Epidermal melanocyte (primary cell): ENCODE measurements at regions not wholly inside any gene's neighbourhood (a gene's known extent, or its start where the extent isn't known, plus 50 kb on each side); places are given as distances from the start of the nearest gene placed in this dataset.
"Not testable (repeated sequence)": the region's sequence is repeated elsewhere in the genome, so short reads cannot be mapped to it uniquely, and the experiment has no call there.

Experiments
- DNase-seq: peaks from one replicate; pipeline ENCODE4 v3.0.0; 2011; ENCODE audit warnings: low spot score; ENCODE audit not compliant: insufficient read length

- no peak for DNase-seq
These were observed 81.2 kb downstream of the TMEM18 start for GRCh38 chr2:595831-596592.

- no peak for DNase-seq
These were observed 81.9 kb downstream of the TMEM18 start for GRCh38 chr2:595141-595815.

GRCh38 chr2:594297-594949, 82.8 kb downstream of the TMEM18 start:
- DNase-seq = no peak

GRCh38 chr2:593356-594026, 83.7 kb downstream of the TMEM18 start:
- DNase-seq = no peak

- no peak for DNase-seq
These were observed 84.5 kb downstream of the TMEM18 start for GRCh38 chr2:592737-593136.

- no peak for DNase-seq
These were observed 86.7 kb downstream of the TMEM18 start for GRCh38 chr2:590214-591175.

- DNase-seq = no peak
These were observed 87.7 kb downstream of the TMEM18 start for GRCh38 chr2:589281-590130.

- DNase-seq = no peak
These were observed 89.0 kb downstream of the TMEM18 start for GRCh38 chr2:588074-588645.

GRCh38 chr2:587087-587960, 89.9 kb downstream of the TMEM18 start:
- no peak for DNase-seq

- DNase-seq = no peak
These were observed 90.5 kb downstream of the TMEM18 start for GRCh38 chr2:586641-587076.

- no peak for DNase-seq
These were observed 92.1 kb downstream of the TMEM18 start for GRCh38 chr2:584863-585823.

- no peak for DNase-seq
These were observed 93.5 kb downstream of the TMEM18 start for GRCh38 chr2:583666-584065.

- no peak for DNase-seq
These were observed 94.2 kb downstream of the TMEM18 start for GRCh38 chr2:582792-583528.

GRCh38 chr2:582289-582688, 94.9 kb downstream of the TMEM18 start:
- not testable (repeated sequence) for DNase-seq

GRCh38 chr2:579961-580360, 97.2 kb downstream of the TMEM18 start:
- no peak for DNase-seq

- no peak for DNase-seq
These were observed 97.8 kb downstream of the TMEM18 start for GRCh38 chr2:579351-579886.
